ENCODE measurements at regions not wholly inside any gene's neighbourhood (a gene's known extent, or its start where the extent isn't known, plus 50 kb on each side); places are given as distances from the start of the nearest gene placed in this dataset.
"Not testable (repeated sequence)": the region's sequence is repeated elsewhere in the genome, so short reads cannot be mapped to it uniquely, and the experiment has no call there.

DNA sequence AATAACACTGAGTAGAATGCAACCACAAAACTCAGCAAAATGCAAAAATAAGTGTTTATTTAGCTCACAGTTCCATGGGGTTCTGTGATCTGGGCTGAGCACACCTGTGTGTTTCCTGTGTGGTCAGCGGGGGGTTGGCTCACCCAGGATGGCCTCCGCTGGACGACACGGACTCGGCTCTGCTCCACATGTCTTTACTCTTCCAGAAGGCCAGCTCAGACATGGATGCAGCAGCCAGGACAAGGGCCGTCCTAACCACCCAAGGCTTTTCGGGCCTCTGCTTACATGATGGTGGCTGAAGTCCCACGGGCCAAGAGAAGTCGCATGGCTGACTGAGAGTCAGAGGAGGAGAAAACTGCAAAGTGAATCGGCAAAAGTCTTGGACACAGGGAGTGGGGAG, 153.5 kb upstream of the IRS2 start:
- intact Hi-C loops (cut with DNase I) = no loop called here
- H3K4me1 ChIP-seq = no peaks in the 10 kb centered on the region
- H3K9me3 ChIP-seq = no peaks in the 10 kb centered on the region
- H3K27me3 ChIP-seq = no peaks in the 10 kb centered on the region
- H3K4me3 ChIP-seq = no peak overlapping the region
- no peak overlapping the region for H3K27ac ChIP-seq
- no peak for DNase-seq (ENCODE audit: extremely low spot score in 2 of 2)
- no peaks in the 10 kb centered on the region for H3K36me3 ChIP-seq
- TF ChIP-seq POLR2A (IDR thresholded peaks at IDR 0.05) (no peak), POLR2AphosphoS5 (IDR thresholded peaks at IDR 0.05; ENCODE audit: insufficient read depth in 1 of 2, low read depth in 1 of 2) (no peak)
- TF ChIP-seq, protein P1, sequence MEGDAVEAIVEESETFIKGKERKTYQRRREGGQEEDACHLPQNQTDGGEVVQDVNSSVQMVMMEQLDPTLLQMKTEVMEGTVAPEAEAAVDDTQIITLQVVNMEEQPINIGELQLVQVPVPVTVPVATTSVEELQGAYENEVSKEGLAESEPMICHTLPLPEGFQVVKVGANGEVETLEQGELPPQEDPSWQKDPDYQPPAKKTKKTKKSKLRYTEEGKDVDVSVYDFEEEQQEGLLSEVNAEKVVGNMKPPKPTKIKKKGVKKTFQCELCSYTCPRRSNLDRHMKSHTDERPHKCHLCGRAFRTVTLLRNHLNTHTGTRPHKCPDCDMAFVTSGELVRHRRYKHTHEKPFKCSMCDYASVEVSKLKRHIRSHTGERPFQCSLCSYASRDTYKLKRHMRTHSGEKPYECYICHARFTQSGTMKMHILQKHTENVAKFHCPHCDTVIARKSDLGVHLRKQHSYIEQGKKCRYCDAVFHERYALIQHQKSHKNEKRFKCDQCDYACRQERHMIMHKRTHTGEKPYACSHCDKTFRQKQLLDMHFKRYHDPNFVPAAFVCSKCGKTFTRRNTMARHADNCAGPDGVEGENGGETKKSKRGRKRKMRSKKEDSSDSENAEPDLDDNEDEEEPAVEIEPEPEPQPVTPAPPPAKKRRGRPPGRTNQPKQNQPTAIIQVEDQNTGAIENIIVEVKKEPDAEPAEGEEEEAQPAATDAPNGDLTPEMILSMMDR (IDR thresholded peaks at IDR 0.05) = no peak

DNA sequence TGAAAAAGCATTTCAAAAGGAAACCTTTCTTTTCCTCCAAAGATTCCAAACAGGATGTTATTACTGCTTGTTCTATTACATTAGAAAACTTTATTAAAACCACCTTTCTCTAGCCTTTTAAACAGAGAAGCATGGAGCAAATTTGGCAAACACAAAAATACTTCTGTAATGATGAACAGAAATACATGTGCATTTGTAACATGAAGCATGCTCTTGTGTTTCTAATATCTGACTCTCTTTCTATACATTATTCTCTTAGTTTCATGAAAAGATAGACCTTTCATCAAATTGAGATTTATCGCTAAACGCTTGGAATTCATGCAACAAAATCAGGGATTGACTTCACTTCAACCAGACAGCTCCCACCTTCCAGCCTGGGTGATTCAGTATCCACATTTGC, 152.8 kb upstream of the IRS2 start:
- no peaks in the 10 kb centered on the region for H3K4me1 ChIP-seq
- intact Hi-C loops (cut with DNase I) = no loop called here
- DNase-seq (ENCODE audit: extremely low spot score in 2 of 2) = no peak
- no peaks in the 10 kb centered on the region for H3K36me3 ChIP-seq
- H3K9me3 ChIP-seq = no peaks in the 10 kb centered on the region
- H3K27ac ChIP-seq = no peak overlapping the region
- no peak for TF ChIP-seq POLR2A (IDR thresholded peaks at IDR 0.05)
- TF ChIP-seq POLR2AphosphoS5 (IDR thresholded peaks at IDR 0.05; ENCODE audit: insufficient read depth in 1 of 2, low read depth in 1 of 2) = no peak
- TF ChIP-seq, protein P1 (IDR thresholded peaks at IDR 0.05) = no peak
- H3K4me3 ChIP-seq = no peak overlapping the region
- no peaks in the 10 kb centered on the region for H3K27me3 ChIP-seq

DNA sequence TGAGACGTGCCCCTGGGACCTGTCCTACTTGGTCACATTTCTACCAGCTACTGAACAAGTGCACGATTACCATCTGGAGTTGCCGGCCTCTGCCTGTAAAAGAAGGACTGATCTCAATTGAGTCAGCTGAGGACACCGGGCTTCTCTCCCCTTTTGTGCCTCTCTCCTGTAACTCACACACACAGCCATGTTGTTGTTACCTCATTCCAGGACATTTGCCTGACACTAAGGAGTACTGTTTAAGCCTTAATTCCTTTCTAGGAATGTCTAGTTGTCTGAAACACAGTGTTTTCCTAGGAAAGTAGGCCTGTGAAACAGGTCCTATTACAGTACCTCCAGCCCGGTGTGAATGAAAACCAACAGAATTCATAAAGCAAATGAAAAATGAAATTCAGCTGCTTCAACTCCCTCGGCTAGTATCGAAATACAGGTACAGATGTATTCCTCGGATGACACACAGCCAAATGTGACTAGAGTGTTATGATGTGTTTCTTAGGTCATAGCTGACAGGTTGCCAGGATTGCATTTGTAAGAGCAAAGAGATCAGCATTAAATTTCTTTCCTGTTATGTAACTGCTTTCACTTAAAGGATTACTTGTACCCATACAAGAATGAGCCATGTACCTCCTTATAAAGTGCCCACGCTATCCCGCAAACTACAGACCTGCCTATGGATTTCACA, 152.0 kb upstream of the IRS2 start:
- no peak for DNase-seq (ENCODE audit: extremely low spot score in 2 of 2)
- Histone ChIP-seq H3K9me3 (no peaks in the 10 kb centered on the region), H3K4me3 (no peak overlapping the region), H3K36me3 (no peaks in the 10 kb centered on the region), H3K27ac (no peak overlapping the region), H3K4me1 (no peaks in the 10 kb centered on the region), H3K27me3 (no peaks in the 10 kb centered on the region)
- TF ChIP-seq, protein P1 (IDR thresholded peaks at IDR 0.05) = no peak
- TF ChIP-seq POLR2A (IDR thresholded peaks at IDR 0.05) (no peak), POLR2AphosphoS5 (IDR thresholded peaks at IDR 0.05; ENCODE audit: insufficient read depth in 1 of 2, low read depth in 1 of 2) (peak in 1 of 2 donors; percentile 50)
- intact Hi-C loops (cut with DNase I) = no loop called here

DNA sequence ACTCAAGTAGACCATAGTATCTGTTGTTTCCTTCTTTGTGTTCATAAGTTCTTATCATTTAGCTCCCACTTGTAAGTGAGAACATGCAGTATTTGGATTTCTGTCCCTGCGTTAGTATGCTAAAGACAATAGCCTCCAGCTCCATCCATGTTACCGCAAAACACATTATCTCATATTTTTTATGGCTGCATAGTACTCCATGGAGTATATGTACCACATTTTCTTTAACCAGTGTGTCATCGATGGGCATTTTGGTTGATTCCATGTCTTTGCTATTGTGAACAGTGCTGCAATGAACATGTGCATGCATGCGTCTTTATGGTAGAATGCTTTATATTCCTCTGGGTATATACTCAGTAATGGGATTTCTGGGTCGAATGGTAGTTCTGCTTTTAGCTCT, 148.1 kb upstream of the IRS2 start:
- H3K27me3 ChIP-seq; H3K4me3 ChIP-seq; H3K27ac ChIP-seq; DNase-seq (ENCODE audit: extremely low spot score in 2 of 2); intact Hi-C loops (cut with DNase I); H3K36me3 ChIP-seq; H3K9me3 ChIP-seq; H3K4me1 ChIP-seq: not testable (repeated sequence)

DNA sequence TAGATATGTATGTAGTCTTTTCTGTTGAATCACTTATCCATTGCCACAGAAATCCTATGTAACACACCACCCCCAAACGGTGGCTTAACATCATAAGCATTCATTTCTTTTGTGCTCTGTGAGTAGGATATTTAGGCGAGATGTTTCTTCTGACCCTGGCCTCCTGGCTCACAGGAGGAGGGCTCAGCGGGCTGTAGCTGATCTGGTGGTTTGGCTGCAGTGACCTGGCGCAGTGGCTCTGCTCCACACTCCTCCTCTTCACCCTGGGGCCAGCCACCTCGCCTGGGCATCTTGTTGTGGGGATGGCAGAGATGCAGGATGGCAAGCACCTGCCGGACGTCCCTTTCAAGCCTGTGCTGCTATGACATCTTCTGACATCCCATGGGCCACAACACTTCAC, 147.1 kb upstream of the IRS2 start:
- intact Hi-C loops (cut with DNase I) = no loop called here
- Histone ChIP-seq H3K9me3 (no peaks in the 10 kb centered on the region), H3K27ac (no peak overlapping the region), H3K4me1 (no peaks in the 10 kb centered on the region), H3K4me3 (no peak overlapping the region), H3K36me3 (no peaks in the 10 kb centered on the region), H3K27me3 (no peaks in the 10 kb centered on the region)
- DNase-seq (ENCODE audit: extremely low spot score in 2 of 2) = no peak
- TF ChIP-seq POLR2A (IDR thresholded peaks at IDR 0.05) = no peak
- no peak for TF ChIP-seq POLR2AphosphoS5 (IDR thresholded peaks at IDR 0.05; ENCODE audit: insufficient read depth in 1 of 2, low read depth in 1 of 2)
- TF ChIP-seq, protein P1 (IDR thresholded peaks at IDR 0.05) = no peak

Data from vagina (tissue), 2 donors.